ENCODE measurements at regions not wholly inside any gene's neighbourhood (a gene's known extent, or its start where the extent isn't known, plus 50 kb on each side); places are given as distances from the start of the nearest gene placed in this dataset.
"Not testable (repeated sequence)": the region's sequence is repeated elsewhere in the genome, so short reads cannot be mapped to it uniquely, and the experiment has no call there.

- DNase-seq, result no peak
- intact Hi-C loops (cut with DNase I), result no loop called here
- H3K36me3 ChIP-seq, result no peaks in the 10 kb centered on the region
- no peaks in the 10 kb centered on the region for H3K27me3 ChIP-seq
- H3K4me1 ChIP-seq, result no peaks in the 10 kb centered on the region
- 73 to 76% methylated on average over 6 of the region's 6 CpGs for WGBS, 2 donors
- TF ChIP-seq CTCF (IDR thresholded peaks at IDR 0.05), result no peak
- TF ChIP-seq POLR2A (IDR thresholded peaks at IDR 0.05), result no peak
- H3K4me3 ChIP-seq (replicated peaks in 1 of 3), result no peak overlapping the region
- H3K27ac ChIP-seq, result no peak overlapping the region
- H3K9me3 ChIP-seq, result no peaks in the 10 kb centered on the region
These were observed 134.1 kb upstream of the IFNE start for GRCh38 chr9:21616082-21616778.

DNA sequence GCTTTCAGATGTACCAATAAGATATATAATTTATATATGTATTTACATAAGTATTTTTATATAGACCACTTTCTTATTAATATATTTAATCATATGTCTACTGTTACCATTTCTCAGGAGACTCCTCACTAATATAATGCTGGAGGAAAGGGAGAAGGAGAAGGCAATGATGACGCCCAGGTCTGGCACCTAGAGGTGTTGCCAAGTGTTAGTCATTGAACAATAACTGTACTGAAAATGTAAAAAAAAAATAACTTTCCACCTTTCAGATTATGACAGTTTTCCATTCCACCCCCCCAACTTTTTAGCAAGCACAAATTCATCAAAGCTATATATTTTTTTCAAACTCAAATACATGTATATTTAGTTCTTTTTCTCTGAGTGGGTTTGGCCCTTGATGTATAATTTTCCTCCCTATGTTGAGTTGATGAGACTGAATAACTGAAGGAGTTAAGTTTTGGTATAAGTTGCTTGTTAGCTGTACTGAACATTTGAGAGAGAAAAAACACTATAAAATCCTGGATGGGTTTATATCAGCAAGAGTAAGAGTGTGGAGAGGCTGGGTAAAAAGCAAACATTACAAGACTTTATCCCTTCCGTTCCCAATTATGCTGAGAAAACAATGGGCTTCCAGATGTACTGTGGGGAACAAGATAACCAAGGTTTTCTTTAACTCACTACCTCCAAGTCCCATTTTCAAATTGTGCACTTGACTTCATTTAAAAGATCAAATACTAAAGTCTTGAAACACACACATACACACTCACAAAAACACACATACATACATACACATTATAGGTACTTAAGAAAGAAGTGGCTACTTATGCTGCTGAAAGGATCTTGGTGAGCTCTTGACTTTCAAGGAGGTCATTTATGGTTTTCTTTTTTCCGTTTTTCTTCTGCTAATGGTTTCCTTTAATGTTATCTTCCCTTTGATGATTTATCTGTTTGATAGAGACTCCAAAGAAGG, 142.8 kb upstream of the IFNE start:
- Histone ChIP-seq H3K27ac (no peak overlapping the region), H3K36me3 (no peaks in the 10 kb centered on the region), H3K27me3 (no peaks in the 10 kb centered on the region), H3K4me3 (replicated peaks in 1 of 3) (no peak overlapping the region), H3K9me3 (no peaks in the 10 kb centered on the region), H3K4me1 (no peaks in the 10 kb centered on the region)
- TF ChIP-seq POLR2A (IDR thresholded peaks at IDR 0.05) (no peak), CTCF (IDR thresholded peaks at IDR 0.05) (no peak)
- intact Hi-C loops (cut with DNase I), result no loop called here
- DNase-seq, result no peak
- WGBS, 2 donors, result 50 to 53% methylated on average over 3 of the region's 3 CpGs

DNA sequence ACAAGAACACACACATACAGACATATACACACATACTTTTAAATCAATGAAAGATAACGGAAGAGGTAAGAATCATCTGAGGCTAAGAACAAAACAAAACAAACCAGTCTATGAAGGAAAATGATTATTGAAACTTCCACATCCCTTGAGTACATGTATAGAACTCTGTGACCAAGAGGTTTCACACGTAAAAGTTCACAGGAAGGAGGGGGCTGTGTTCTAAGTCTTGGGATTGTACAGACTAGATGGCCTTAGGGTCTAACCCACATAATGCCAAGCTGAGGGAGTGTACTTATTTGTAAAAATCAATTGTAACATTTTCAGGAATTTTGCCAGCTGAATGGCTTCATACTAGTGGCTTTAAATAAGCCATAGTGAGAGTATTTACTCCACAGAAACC, 144.4 kb upstream of the IFNE start:
- TF ChIP-seq POLR2A (IDR thresholded peaks at IDR 0.05) (no peak), CTCF (IDR thresholded peaks at IDR 0.05) (no peak)
- DNase-seq, result no peak
- H3K4me3 ChIP-seq (replicated peaks in 1 of 3), result no peak overlapping the region
- H3K27ac ChIP-seq, result no peak overlapping the region
- intact Hi-C loops (cut with DNase I), result no loop called here
- no peaks in the 10 kb centered on the region for H3K9me3 ChIP-seq
- H3K4me1 ChIP-seq, result no peaks in the 10 kb centered on the region
- no peaks in the 10 kb centered on the region for H3K27me3 ChIP-seq
- 83 to 85% methylated on average over 2 of the region's 2 CpGs for WGBS, 2 donors
- H3K36me3 ChIP-seq, result no peaks in the 10 kb centered on the region

GRCh38 chr9:21628954-21629353, 146.8 kb upstream of the IFNE start:
- H3K36me3 ChIP-seq; H3K9me3 ChIP-seq; DNase-seq; H3K4me1 ChIP-seq; H3K4me3 ChIP-seq (replicated peaks in 1 of 3); H3K27ac ChIP-seq; intact Hi-C loops (cut with DNase I); H3K27me3 ChIP-seq: not testable (repeated sequence)
- WGBS, 2 donors, result 85 to 91% methylated on average over 3 of the region's 3 CpGs

- WGBS, 2 donors, result 96% methylated on average over 2 of the region's 2 CpGs
These were observed 152.8 kb upstream of the IFNE start for GRCh38 chr9:21634951-21635350.

More at GRCh38 chr9:21634951-21635350, 152.8 kb upstream of the IFNE start:
- Histone ChIP-seq H3K27me3 (no peaks in the 10 kb centered on the region), H3K36me3 (no peaks in the 10 kb centered on the region), H3K27ac (no peak overlapping the region), H3K4me1 (no peaks in the 10 kb centered on the region), H3K4me3 (replicated peaks in 1 of 3) (no peak overlapping the region), H3K9me3 (no peaks in the 10 kb centered on the region)
- intact Hi-C loops (cut with DNase I), result no loop called here
- no peak for DNase-seq
- TF ChIP-seq POLR2A (IDR thresholded peaks at IDR 0.05) (no peak), CTCF (IDR thresholded peaks at IDR 0.05) (no peak)
